NCI-H2107 treated with DMSO at 0.1 percent for 48 hours (cell line): ENCODE measurements at regions not wholly inside any gene's neighbourhood (a gene's known extent, or its start where the extent isn't known, plus 50 kb on each side); places are given as distances from the start of the nearest gene placed in this dataset.
"Not testable (repeated sequence)": the region's sequence is repeated elsewhere in the genome, so short reads cannot be mapped to it uniquely, and the experiment has no call there.

Experiments
- DNase-seq: peaks from one replicate; lab custom pipeline; 2025; ENCODE audit not compliant: unreplicated experiment; lab: John Stamatoyannopoulos, UW

- DNase-seq, result no peak
Observed at GRCh38 chr13:76667551-76667950, 218.7 kb downstream of the KCTD12 start.

GRCh38 chr13:76663592-76664335 lies 222.4 kb downstream of the KCTD12 start:
- DNase-seq, result no peak

- DNase-seq, result not testable (repeated sequence)
Observed at GRCh38 chr13:76659074-76659473, 227.1 kb downstream of the KCTD12 start.

DNA sequence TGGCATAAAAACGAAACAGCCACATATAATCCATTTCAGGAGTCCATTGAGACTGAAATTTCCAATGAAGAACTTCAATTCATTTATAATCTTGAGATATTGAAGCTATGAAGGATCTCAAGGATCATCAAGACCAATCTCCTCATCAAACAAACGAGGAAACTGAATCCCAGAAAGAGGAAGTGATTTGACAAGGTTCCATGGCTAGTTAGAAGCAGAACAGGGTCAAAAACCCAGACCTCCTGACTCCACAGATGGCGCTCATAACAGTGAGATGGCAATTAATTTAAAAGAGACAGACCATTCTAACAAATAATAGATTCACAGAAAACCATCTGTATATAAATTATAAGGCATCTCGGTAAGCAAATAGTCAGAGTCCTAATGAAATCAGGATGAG lies 229.7 kb downstream of the KCTD12 start:
- DNase-seq, result no peak

DNA sequence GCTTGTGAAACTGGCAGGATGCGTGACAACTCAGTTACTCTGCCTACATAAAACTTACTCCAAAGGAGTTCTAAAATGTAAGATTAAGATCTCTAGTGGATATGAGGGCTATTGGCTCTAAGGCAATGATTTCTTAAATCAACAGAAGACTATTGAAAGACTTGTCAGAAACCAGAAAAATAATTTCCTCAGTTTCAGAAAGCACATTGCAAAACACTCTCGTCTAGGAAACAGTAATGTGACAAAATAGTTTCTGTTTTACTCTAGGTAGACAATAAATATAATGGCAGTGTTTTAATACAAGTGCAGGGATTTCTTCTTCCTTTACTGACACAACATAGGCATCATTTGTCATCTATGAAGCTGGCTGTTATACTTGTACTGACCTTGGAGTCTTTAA lies 230.1 kb downstream of the KCTD12 start:
- DNase-seq, result no peak

GRCh38 chr13:76654263-76654662 lies 231.9 kb downstream of the KCTD12 start:
- no peak for DNase-seq

- DNase-seq, result no peak
Observed at GRCh38 chr13:76651286-76651685, 234.9 kb downstream of the KCTD12 start.

DNA sequence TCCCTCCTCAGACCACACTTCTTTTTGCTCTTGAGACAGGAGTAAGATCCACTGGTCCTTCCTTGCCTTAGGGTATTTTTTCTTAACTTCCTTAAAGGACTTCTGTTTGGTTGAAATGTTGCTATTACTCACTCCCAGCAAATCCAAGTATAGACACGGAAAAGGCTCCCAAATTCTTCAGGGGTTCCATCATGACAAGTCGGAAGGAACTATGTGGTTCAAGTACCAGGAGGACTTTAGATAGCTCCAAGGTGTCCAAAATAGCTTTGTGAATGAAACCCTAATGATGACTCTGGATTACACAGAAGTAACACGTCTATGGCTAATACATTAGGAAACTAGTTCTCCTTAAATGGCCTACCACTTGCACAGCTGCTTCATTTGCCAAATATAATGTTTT lies 238.7 kb downstream of the KCTD12 start:
- no peak for DNase-seq

GRCh38 chr13:76646946-76647345 lies 239.3 kb downstream of the KCTD12 start:
- no peak for DNase-seq

- DNase-seq, result no peak
Observed at GRCh38 chr13:76645632-76646031, 240.6 kb downstream of the KCTD12 start.

- DNase-seq, result no peak
Observed at GRCh38 chr13:76644906-76645305, 241.3 kb downstream of the KCTD12 start.

DNA sequence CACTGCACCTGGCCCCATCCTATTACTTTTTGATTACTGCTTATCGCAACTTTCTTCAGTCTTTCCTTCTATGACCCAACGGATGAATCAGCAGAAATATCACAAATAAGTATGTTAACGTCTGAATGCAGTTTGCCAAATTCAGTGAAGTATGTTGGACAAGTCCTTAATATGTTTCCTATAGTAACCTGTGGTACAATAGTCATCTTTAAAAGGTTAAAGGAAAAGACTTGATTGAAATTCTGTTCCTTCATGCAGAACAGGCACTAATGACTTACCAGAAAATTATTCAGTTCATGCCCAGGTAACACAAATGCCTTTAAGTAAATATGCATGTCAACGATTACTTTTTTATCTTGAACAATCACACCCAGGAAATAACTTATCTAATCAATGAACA lies 242.6 kb downstream of the KCTD12 start:
- DNase-seq, result no peak

DNA sequence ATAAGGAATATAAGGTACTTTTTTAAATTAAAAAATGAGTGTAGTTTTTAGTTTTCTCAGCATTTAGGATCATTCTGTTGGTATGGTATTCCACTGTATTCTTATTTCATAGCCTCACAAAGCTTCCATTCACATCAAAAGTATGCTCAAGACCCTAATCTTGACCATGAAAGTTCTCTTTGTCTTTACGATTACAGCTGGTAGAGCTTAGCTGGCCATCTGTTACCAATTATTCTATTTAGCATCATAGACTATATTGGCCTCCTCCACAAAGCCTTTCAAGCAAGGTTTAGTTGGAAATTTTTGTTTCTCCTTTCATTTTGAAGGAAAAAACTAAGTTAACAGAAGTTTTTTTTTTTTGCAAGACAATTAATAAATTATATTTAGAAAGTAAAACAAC lies 245.1 kb downstream of the KCTD12 start:
- no peak for DNase-seq

DNA sequence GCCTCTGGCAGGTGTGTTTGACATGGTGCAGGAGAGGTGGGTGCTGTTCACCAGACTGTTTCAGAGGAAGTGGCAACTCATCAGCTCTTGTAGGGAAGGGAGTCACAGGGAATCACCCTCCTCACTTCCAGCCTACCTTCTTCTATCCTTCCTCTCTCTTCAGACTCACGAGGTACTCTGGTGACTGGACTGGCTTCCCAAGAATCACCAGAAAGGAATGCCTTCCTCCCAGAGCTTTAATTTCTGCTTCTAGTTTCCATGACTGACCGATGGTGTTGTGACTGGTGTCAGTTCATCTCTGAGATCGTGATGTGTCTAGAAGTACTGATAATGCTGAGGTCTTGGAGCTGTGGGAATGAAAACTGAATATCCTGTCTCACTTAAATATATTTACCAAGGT lies 247.3 kb downstream of the KCTD12 start:
- DNase-seq, result no peak

DNA sequence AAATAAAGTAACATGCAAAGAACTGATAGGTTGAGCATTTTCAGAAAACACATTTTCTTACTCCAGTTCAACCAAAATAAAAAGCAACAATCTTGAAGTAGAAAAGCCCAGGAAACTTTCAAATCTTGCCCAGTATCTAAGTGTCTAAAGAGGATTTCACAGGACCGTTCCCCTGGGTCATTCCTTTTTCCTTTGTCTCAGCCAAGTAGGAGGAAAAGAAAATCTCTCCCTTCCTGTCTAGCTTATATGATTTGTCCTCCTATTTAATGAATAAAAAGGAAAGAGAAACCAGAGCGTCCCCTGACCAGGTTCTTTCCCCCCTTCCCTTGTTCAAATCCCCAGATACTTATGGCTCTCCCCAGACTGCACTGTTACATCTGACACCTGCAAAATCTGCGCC lies 248.0 kb downstream of the KCTD12 start:
- no peak for DNase-seq

DNA sequence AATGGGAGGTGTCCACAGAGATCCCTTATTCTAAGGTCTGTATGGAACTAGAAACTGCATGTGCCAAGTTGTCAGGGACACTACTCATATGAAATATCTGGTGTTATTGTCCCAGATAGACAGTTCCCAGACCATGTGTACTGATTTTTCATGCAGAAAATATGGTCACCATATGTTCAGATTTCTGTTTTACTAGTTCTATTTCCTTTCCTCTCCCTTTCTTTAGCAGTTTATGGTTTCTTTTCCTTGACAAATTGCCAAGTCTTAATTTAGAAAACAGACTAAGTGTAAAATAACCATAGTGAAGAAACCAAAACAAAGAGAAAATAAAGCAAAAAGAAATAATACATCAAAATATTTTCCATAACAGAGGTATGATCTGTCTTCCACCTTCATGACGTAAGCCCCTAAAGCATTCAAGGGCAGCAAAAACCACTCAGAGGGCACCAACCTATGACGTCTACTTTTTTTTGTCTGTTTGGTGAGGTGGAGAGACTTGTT lies 248.5 kb downstream of the KCTD12 start:
- no peak for DNase-seq

GRCh38 chr13:76636829-76637228 lies 249.4 kb downstream of the KCTD12 start:
- DNase-seq, result no peak

DNA sequence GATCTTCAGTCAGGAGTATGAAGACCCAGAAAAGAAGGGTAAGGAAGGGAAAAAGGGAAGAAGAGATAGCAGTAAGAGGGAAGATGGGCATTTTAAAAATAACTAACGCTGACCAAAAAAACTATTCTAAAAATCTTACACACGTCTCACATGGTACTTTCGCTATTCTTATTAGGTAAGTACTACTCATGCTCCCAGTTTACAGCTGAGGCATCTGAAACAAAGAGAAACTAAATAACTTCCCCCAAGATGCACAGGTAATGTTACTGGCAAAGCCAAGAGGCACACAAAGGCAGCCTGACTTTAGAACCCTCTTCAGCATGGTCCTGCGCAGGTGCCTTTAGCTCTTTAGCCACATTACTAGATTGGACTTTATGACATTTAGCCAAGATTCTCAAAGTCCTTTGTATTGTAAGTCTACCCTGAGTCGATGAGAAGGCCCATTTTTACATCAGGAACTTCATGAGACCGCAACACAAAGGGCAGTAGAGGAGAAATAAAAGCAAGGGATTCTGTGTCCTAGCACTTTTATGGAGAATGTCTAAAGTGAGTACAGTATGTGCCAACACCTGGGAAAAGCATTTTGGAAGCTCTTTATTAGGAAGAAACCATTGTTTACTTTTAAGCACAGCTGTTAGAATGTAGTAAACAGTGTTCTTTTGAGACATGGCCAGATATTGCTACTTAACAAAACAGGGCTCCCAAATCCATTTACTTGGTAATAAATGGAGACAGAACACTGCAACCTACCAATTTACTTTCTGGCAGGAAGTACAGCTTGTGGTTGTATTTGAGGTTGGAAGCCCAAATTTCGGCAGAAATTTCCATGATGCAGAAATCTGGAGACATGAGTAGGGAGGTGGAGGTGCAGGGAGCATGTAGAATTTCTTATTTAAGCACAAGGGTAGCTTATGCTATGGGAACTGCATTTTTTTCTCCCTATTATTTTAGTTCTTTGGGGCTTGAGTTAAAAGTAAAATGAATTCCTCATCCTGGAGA lies 250.7 kb downstream of the KCTD12 start:
- DNase-seq, result no peak

DNA sequence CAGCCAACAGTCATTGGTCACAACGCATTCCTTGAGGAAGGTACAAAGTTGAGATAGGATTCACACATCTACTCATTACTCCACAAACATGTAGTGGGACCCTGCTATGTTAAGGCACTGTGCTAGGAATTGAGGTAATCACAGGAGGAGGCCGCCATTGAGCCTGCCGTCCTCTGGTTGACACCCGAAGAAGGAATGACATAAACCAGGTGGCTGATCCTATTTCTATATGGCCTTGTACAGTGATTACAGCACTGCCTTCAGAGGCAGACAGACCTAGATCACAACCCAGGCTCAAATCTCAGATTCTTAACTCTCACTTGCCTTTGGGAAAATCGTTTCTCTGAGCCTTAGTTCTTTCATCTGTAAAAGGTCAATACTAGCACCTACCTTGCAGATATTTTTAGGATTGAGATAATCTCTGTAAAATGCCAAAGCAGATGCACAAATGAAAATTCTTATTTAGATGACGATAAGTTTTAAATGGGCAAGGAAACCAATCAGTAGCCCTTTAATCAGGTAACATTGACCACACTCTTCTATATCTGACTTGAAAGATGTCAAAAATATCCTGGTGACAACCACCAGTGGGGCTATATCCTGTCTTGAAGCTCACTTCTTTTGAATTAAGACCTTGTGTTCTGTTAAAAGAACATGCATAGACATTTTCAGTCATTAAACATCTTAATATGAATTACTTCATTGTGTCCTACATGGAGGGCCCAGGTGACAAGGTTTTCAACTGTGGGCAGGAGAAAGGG lies 251.6 kb downstream of the KCTD12 start:
- no peak for DNase-seq

- no peak for DNase-seq
Observed at GRCh38 chr13:76632401-76633044, 253.7 kb downstream of the KCTD12 start.
